Osteoblast (primary cell): ENCODE measurements at regions not wholly inside any gene's neighbourhood (a gene's known extent, or its start where the extent isn't known, plus 50 kb on each side); places are given as distances from the start of the nearest gene placed in this dataset.
"Not testable (repeated sequence)": the region's sequence is repeated elsewhere in the genome, so short reads cannot be mapped to it uniquely, and the experiment has no call there.

ENCODE experiments used
- DNase-seq: peaks from one replicate; pipeline ENCODE4 v3.0.0; 2011; ENCODE audit warnings: low spot score, mixed read lengths; ENCODE audit not compliant: insufficient read length; ENCODE audit errors: missing footprints
- H2AFZ ChIP-seq: 2 replicates; pipeline ENCODE4 v1.6.0; 2011; ENCODE audit warnings: mild to moderate bottlenecking, low read length
- H3K27ac ChIP-seq: 2 replicates; pipeline ENCODE4 v1.5.1; 2011; ENCODE audit warnings: mild to moderate bottlenecking, low read depth, low read length, moderate library complexity
- H3K27me3 ChIP-seq: 2 replicates; pipeline ENCODE4 v1.6.0; 2012; ENCODE audit warnings: mild to moderate bottlenecking, control low read depth, inconsistent platforms, low read length, moderate library complexity; ENCODE audit not compliant: insufficient read depth
- H3K36me3 ChIP-seq: 2 replicates; pipeline ENCODE4 v1.5.1; 2011; ENCODE audit warnings: mild to moderate bottlenecking, low read length, control low read depth, moderate library complexity; ENCODE audit not compliant: insufficient read depth
- H3K4me1 ChIP-seq: 2 replicates; pipeline ENCODE4 v1.5.1; 2011; ENCODE audit warnings: mild to moderate bottlenecking, low read length, control low read depth, moderate library complexity; ENCODE audit not compliant: insufficient read depth
- H3K4me2 ChIP-seq: 2 replicates; pipeline ENCODE4 v1.6.0; 2011; ENCODE audit warnings: mild to moderate bottlenecking, low read length; ENCODE audit not compliant: insufficient read depth
- H3K4me3 ChIP-seq: fragments of 200-600 bp; sonication (generic); 3 replicates; pipeline ENCODE4 v1.5.1; 2012; ENCODE audit warnings: mild to moderate bottlenecking, low read length, inconsistent platforms; ENCODE audit not compliant: insufficient read depth
- H3K79me2 ChIP-seq: 2 replicates; pipeline ENCODE4 v1.6.0; 2012; ENCODE audit warnings: mild to moderate bottlenecking, low read length, control low read depth, inconsistent platforms; ENCODE audit not compliant: insufficient read depth
- H3K9me3 ChIP-seq: 2 replicates; pipeline ENCODE4 v1.5.1; 2011; ENCODE audit warnings: low read depth, low read length, control low read depth
- H4K20me1 ChIP-seq: 2 replicates; pipeline ENCODE4 v1.6.0; 2012; ENCODE audit warnings: mild to moderate bottlenecking, low read length, control low read depth; ENCODE audit not compliant: insufficient read depth
- TF ChIP-seq, protein P1 (sequence below): IDR thresholded peaks from 2 replicates; pipeline ENCODE4 v1.5.1; 2011; ENCODE audit warnings: mild to moderate bottlenecking, low read depth, low read length, moderate library complexity; ENCODE audit errors: extremely low read depth

DNA sequence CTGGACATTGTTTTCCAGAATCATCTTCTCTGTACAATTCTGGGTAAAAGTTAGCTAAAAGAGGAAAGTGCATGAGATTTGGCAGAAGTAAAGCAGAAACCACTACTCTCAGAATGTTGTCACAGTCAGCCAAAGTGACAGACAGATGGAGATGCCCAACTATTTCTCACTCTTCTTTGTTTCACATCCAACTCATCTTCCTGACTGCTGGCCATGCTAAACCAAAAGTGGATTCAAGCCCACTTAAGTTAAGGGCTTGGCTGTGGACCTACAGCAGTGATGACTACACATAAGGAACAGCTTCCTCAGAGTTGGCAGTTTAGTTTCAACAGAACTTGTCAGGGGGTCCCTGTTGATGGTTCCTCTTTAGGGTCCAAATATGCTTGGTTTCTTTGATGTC lies 730.2 kb downstream of the LRRIQ3 start:
- Histone ChIP-seq H3K9me3 (peaks cover 2% of the 10 kb centered on the region), H3K4me3 (no peak overlapping the region), H3K4me1 (no peaks in the 10 kb centered on the region), H3K36me3 (no peaks in the 10 kb centered on the region), H2AFZ (no peak overlapping the region), H3K27me3 (no peaks in the 10 kb centered on the region), H3K4me2 (no peak overlapping the region), H3K27ac (no peak overlapping the region), H4K20me1 (no peaks in the 10 kb centered on the region), H3K79me2 (no peaks in the 10 kb centered on the region)
- TF ChIP-seq, protein P1, sequence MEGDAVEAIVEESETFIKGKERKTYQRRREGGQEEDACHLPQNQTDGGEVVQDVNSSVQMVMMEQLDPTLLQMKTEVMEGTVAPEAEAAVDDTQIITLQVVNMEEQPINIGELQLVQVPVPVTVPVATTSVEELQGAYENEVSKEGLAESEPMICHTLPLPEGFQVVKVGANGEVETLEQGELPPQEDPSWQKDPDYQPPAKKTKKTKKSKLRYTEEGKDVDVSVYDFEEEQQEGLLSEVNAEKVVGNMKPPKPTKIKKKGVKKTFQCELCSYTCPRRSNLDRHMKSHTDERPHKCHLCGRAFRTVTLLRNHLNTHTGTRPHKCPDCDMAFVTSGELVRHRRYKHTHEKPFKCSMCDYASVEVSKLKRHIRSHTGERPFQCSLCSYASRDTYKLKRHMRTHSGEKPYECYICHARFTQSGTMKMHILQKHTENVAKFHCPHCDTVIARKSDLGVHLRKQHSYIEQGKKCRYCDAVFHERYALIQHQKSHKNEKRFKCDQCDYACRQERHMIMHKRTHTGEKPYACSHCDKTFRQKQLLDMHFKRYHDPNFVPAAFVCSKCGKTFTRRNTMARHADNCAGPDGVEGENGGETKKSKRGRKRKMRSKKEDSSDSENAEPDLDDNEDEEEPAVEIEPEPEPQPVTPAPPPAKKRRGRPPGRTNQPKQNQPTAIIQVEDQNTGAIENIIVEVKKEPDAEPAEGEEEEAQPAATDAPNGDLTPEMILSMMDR = no peak
- DNase-seq = no peak

DNA sequence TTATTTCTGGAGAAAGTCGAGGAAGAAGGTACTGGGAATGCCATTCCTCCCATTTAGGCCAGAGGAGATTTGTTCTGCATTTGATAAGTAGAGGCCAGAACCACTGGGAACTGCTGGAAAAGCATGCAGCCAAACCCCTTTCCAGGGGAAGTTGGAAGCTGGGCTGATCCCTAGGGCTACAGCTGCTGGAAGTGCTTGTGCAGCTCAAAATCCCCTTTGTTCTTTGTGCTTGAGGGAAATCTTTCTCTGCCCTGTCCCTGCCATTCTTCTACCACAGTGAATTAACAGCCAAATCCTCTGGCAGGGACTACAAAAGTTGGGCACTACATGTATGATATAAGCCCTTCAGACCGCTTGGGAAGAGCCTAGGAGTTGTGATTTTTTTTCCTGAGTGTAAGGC lies 734.1 kb downstream of the LRRIQ3 start:
- no peaks in the 10 kb centered on the region for H3K4me1 ChIP-seq

DNA sequence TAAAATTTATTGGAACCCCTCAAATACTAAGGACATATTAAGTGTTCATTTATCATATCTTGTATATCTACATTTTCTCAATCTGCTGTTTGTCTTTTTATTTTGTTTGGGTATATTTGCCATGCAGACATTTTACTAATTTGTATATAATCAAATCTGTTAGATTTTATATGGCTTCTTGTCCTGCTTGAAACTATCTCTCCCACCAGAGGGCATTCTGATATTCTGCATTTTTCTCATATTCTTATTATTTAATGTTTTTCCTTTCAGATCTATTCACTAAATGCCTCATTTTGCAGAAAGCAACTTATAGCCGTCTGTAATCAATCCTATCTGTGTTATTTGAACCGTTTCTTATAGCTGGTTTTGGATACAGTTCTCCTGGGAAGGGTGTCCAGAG lies 745.5 kb downstream of the LRRIQ3 start:
- Histone ChIP-seq H4K20me1 (no peaks in the 10 kb centered on the region), H3K9me3 (no peaks in the 10 kb centered on the region), H3K27me3 (no peaks in the 10 kb centered on the region), H2AFZ (no peak overlapping the region), H3K4me3 (no peak overlapping the region), H3K36me3 (no peaks in the 10 kb centered on the region), H3K79me2 (no peaks in the 10 kb centered on the region), H3K27ac (no peak overlapping the region), H3K4me2 (no peak overlapping the region), H3K4me1 (no peaks in the 10 kb centered on the region)
- TF ChIP-seq, protein P1 = no peak
- no peak for DNase-seq

More for the DNA sequence above, 734.1 kb downstream of the LRRIQ3 start:
- no peak overlapping the region for H2AFZ ChIP-seq
- no peak overlapping the region for H3K27ac ChIP-seq
- H3K4me2 ChIP-seq = no peak overlapping the region
- H3K9me3 ChIP-seq = peaks cover 2% of the 10 kb centered on the region
- no peaks in the 10 kb centered on the region for H4K20me1 ChIP-seq
- TF ChIP-seq, protein P1 = no peak
- no peak overlapping the region for H3K4me3 ChIP-seq
- no peaks in the 10 kb centered on the region for H3K79me2 ChIP-seq
- no peak for DNase-seq
- H3K27me3 ChIP-seq = no peaks in the 10 kb centered on the region
- H3K36me3 ChIP-seq = no peaks in the 10 kb centered on the region

DNA sequence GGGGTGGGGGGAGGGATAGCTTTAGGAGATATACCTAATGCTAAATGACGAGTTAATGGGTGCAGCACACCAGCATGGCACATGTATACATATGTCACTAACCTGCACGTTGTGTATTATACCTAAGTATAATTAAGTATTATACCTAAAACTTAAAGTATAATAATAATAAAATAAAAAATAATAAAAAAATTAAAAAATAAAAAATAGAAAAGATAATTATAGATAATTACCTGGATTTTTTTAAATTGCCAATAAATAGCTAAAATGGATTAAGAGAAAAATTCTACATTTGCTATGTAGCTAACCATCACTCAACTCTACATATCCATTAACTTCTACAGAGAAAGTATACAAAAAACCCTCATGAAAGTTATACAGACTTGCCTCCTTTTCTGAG lies 747.3 kb downstream of the LRRIQ3 start:
- H3K36me3 ChIP-seq, H3K4me3 ChIP-seq, H3K27ac ChIP-seq, DNase-seq, H3K4me2 ChIP-seq, H3K27me3 ChIP-seq, H3K9me3 ChIP-seq, H3K79me2 ChIP-seq, H3K4me1 ChIP-seq, H4K20me1 ChIP-seq, H2AFZ ChIP-seq: not testable (repeated sequence)
